Stimulated activated CD8-positive, alpha-beta memory T cell treated with anti-CD3 and anti-CD28 coated beads, Interleukin-15, amount 100 ng/mL, for 48 hours (primary cell): ENCODE measurements at regions not wholly inside any gene's neighbourhood (a gene's known extent, or its start where the extent isn't known, plus 50 kb on each side); places are given as distances from the start of the nearest gene placed in this dataset.

Experiments used
- DNase-seq, 2 donors: peaks; one replicate each; pipeline ENCODE4 v3.0.0-alpha.2; 2020; ENCODE audit warnings: low read depth in 2 of 2

- DNase-seq, result no peak
Observed at GRCh38 chr2:193751299-193751698, 1556.6 kb upstream of the TMEFF2 start.

- no peak for DNase-seq
Observed at GRCh38 chr2:193749485-193749884, 1554.8 kb upstream of the TMEFF2 start.

GRCh38 chr2:193743089-193743488 lies 1548.4 kb upstream of the TMEFF2 start:
- DNase-seq, result no peak

GRCh38 chr2:193738892-193739291 lies 1544.2 kb upstream of the TMEFF2 start:
- no peak for DNase-seq

- DNase-seq, result no peak
Observed at GRCh38 chr2:193712912-193713311, 1518.2 kb upstream of the TMEFF2 start.

GRCh38 chr2:193703411-193703810 lies 1508.7 kb upstream of the TMEFF2 start:
- DNase-seq, result no peak

- DNase-seq, result no peak
Observed at GRCh38 chr2:193701484-193701883, 1506.8 kb upstream of the TMEFF2 start.

GRCh38 chr2:193695367-193695766 lies 1500.6 kb upstream of the TMEFF2 start:
- no peak for DNase-seq

- no peak for DNase-seq
Observed at GRCh38 chr2:193693758-193694157, 1499.0 kb upstream of the TMEFF2 start.

- no peak for DNase-seq
Observed at GRCh38 chr2:193690572-193690971, 1495.8 kb upstream of the TMEFF2 start.

- no peak for DNase-seq
Observed at GRCh38 chr2:193687195-193687594, 1492.5 kb upstream of the TMEFF2 start.

- no peak for DNase-seq
Observed at GRCh38 chr2:193679847-193680246, 1485.1 kb upstream of the TMEFF2 start.

- no peak for DNase-seq
Observed at GRCh38 chr2:193670478-193670877, 1475.7 kb upstream of the TMEFF2 start.

GRCh38 chr2:193668557-193669323 lies 1474.0 kb upstream of the TMEFF2 start:
- DNase-seq, result no peak

- no peak for DNase-seq
Observed at GRCh38 chr2:193627927-193628272, 1433.2 kb upstream of the TMEFF2 start.

- no peak for DNase-seq
Observed at GRCh38 chr2:193627187-193627926, 1432.6 kb upstream of the TMEFF2 start.

GRCh38 chr2:193608451-193608850 lies 1413.7 kb upstream of the TMEFF2 start:
- no peak for DNase-seq

GRCh38 chr2:193590831-193591230 lies 1396.1 kb upstream of the TMEFF2 start:
- DNase-seq, result no peak

- no peak for DNase-seq
Observed at GRCh38 chr2:193584522-193584938, 1389.8 kb upstream of the TMEFF2 start.

GRCh38 chr2:193583638-193584400 lies 1389.1 kb upstream of the TMEFF2 start:
- DNase-seq, result no peak

- no peak for DNase-seq
Observed at GRCh38 chr2:193581807-193582206, 1387.1 kb upstream of the TMEFF2 start.

GRCh38 chr2:193580176-193580950 lies 1385.6 kb upstream of the TMEFF2 start:
- no peak for DNase-seq
